Neural progenitor cell (in vitro differentiated cells): ENCODE measurements at regions not wholly inside any gene's neighbourhood (a gene's known extent, or its start where the extent isn't known, plus 50 kb on each side); places are given as distances from the start of the nearest gene placed in this dataset.

ENCODE experiments used
- DNase-seq: peaks from one replicate; pipeline ENCODE4 v3.0.0-alpha.2; 2016; ENCODE audit warnings: low spot score
- H2AFZ ChIP-seq: fragments of 200-600 bp; sonication (generic); replicated peaks from 2 replicates; pipeline ENCODE4 v1.6.1; 2016; ENCODE audit warnings: antibody characterized with exemption
- H3F3A ChIP-seq: fragments of 200-600 bp; sonication (generic); 2 replicates; pipeline ENCODE4 v1.6.1; 2016; ENCODE audit warnings: antibody characterized with exemption, low read depth
- H3K27ac ChIP-seq: fragments of 200-600 bp; sonication (generic); 2 replicates; pipeline ENCODE4 v1.5.1; 2016; ENCODE audit warnings: mild to moderate bottlenecking
- H3K27me3 ChIP-seq: fragments of 200-600 bp; sonication (generic); 2 replicates; pipeline ENCODE4 v1.6.1; 2016; ENCODE audit warnings: mild to moderate bottlenecking, moderate library complexity
- H3K36me3 ChIP-seq: fragments of 200-600 bp; sonication (generic); 2 replicates; pipeline ENCODE4 v1.5.1; 2016
- H3K4me1 ChIP-seq: fragments of 200-600 bp; sonication (generic); 2 replicates; pipeline ENCODE4 v1.6.1; 2016; ENCODE audit warnings: mixed run types
- H3K4me2 ChIP-seq: fragments of 200-600 bp; sonication (generic); 2 replicates; pipeline ENCODE4 v1.6.1; 2016
- H3K4me3 ChIP-seq: fragments of 200-600 bp; sonication (generic); 2 replicates; pipeline ENCODE4 v1.5.1; 2016
- H3K79me2 ChIP-seq: fragments of 200-600 bp; sonication (generic); 2 replicates; pipeline ENCODE4 v1.6.1; 2016; ENCODE audit warnings: low read depth
- H3K9ac ChIP-seq: fragments of 200-600 bp; sonication (generic); 2 replicates; pipeline ENCODE4 v1.6.1; 2016
- H3K9me3 ChIP-seq: fragments of 200-600 bp; sonication (generic); 2 replicates; pipeline ENCODE4 v1.5.1; 2016; ENCODE audit warnings: low read depth
- H4K20me1 ChIP-seq: fragments of 200-600 bp; sonication (generic); 2 replicates; pipeline ENCODE4 v1.6.1; 2016; ENCODE audit warnings: low read depth
- H3K27ac Mint-ChIP-seq: 3 replicates; pipeline ENCODE4 v1.8.0; 2021; ENCODE audit warnings: mixed read lengths
- H3K27me3 Mint-ChIP-seq: 2 replicates; pipeline ENCODE4 v1.8.0; 2022; ENCODE audit warnings: low read depth, mild to moderate bottlenecking, inconsistent platforms, moderate library complexity, mixed read lengths; ENCODE audit not compliant: insufficient read depth
- H3K36me3 Mint-ChIP-seq: 3 replicates; pipeline ENCODE4 v1.8.0; 2021; ENCODE audit warnings: mixed read lengths
- H3K4me1 Mint-ChIP-seq: 3 replicates; pipeline ENCODE4 v1.8.0; 2021; ENCODE audit warnings: mixed read lengths
- H3K4me3 Mint-ChIP-seq: 3 replicates; pipeline ENCODE4 v1.8.0; 2021; ENCODE audit warnings: mild to moderate bottlenecking, moderate library complexity, mixed read lengths
- H3K9me3 Mint-ChIP-seq: 3 replicates; pipeline ENCODE4 v1.8.0; 2020; ENCODE audit warnings: mixed read lengths
- EZH2 ChIP-seq: fragments of 200-600 bp; sonication (generic); IDR thresholded peaks from 2 replicates; pipeline ENCODE4 v1.6.1; 2017; ENCODE audit warnings: antibody characterized with exemption, mild to moderate bottlenecking, moderate library complexity
- EZH2phosphoT487 ChIP-seq: fragments of 200-600 bp; sonication (generic); IDR thresholded peaks from 2 replicates; pipeline ENCODE4 v1.6.1; 2017; ENCODE audit warnings: antibody characterized with exemption
- TF ChIP-seq, protein P1 (sequence below): fragments of 200-600 bp; sonication (generic); IDR thresholded peaks from 2 replicates; pipeline ENCODE4 v1.5.1; 2017; ENCODE audit warnings: antibody characterized with exemption, mild to moderate bottlenecking

- no peak overlapping the region for H3K4me2 ChIP-seq
- no peaks in the 10 kb centered on the region for H3K36me3 Mint-ChIP-seq
- H3K4me1 ChIP-seq = no peaks in the 10 kb centered on the region
- no peaks in the 10 kb centered on the region for H3K27me3 ChIP-seq
- H3K4me3 ChIP-seq = no peak overlapping the region
- DNase-seq = no peak
- H3K79me2 ChIP-seq = no peaks in the 10 kb centered on the region
- H3K36me3 ChIP-seq = no peaks in the 10 kb centered on the region
- no peaks in the 10 kb centered on the region for H3K9me3 Mint-ChIP-seq
- no peak overlapping the region for H3K9ac ChIP-seq
- H3K4me3 Mint-ChIP-seq = no peak overlapping the region
- peaks cover 6% of the 10 kb centered on the region for H3K27me3 Mint-ChIP-seq
- H3K4me1 Mint-ChIP-seq = no peaks in the 10 kb centered on the region
- TF ChIP-seq EZH2 (no peak), EZH2phosphoT487 (no peak)
- TF ChIP-seq, protein P1, sequence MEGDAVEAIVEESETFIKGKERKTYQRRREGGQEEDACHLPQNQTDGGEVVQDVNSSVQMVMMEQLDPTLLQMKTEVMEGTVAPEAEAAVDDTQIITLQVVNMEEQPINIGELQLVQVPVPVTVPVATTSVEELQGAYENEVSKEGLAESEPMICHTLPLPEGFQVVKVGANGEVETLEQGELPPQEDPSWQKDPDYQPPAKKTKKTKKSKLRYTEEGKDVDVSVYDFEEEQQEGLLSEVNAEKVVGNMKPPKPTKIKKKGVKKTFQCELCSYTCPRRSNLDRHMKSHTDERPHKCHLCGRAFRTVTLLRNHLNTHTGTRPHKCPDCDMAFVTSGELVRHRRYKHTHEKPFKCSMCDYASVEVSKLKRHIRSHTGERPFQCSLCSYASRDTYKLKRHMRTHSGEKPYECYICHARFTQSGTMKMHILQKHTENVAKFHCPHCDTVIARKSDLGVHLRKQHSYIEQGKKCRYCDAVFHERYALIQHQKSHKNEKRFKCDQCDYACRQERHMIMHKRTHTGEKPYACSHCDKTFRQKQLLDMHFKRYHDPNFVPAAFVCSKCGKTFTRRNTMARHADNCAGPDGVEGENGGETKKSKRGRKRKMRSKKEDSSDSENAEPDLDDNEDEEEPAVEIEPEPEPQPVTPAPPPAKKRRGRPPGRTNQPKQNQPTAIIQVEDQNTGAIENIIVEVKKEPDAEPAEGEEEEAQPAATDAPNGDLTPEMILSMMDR = no peak
- H3K27ac Mint-ChIP-seq = no peak overlapping the region
- no peak overlapping the region for H3K27ac ChIP-seq
- no peaks in the 10 kb centered on the region for H3F3A ChIP-seq
- no peaks in the 10 kb centered on the region for H3K9me3 ChIP-seq
- H2AFZ ChIP-seq = no peak overlapping the region
- H4K20me1 ChIP-seq = no peaks in the 10 kb centered on the region
Measured at GRCh38 chr16:9364721-9365369, 273.4 kb downstream of the HAPSTR1 start.

- H3K4me3 Mint-ChIP-seq = no peak overlapping the region
- H3K9me3 ChIP-seq = no peaks in the 10 kb centered on the region
- H3K36me3 ChIP-seq = no peaks in the 10 kb centered on the region
- peaks cover 6% of the 10 kb centered on the region for H3K27me3 Mint-ChIP-seq
- H3K36me3 Mint-ChIP-seq = no peaks in the 10 kb centered on the region
- no peaks in the 10 kb centered on the region for H4K20me1 ChIP-seq
- no peak overlapping the region for H2AFZ ChIP-seq
- no peak overlapping the region for H3K4me3 ChIP-seq
- no peaks in the 10 kb centered on the region for H3K9me3 Mint-ChIP-seq
- H3K4me1 Mint-ChIP-seq = peaks cover 2% of the 10 kb centered on the region
- TF ChIP-seq, protein P1 = no peak
- no peak for TF ChIP-seq EZH2
- TF ChIP-seq EZH2phosphoT487 = no peak
- H3K27ac Mint-ChIP-seq = no peak overlapping the region
- no peaks in the 10 kb centered on the region for H3K79me2 ChIP-seq
- H3K27me3 ChIP-seq = no peaks in the 10 kb centered on the region
- no peaks in the 10 kb centered on the region for H3F3A ChIP-seq
- no peak overlapping the region for H3K4me2 ChIP-seq
- no peak overlapping the region for H3K27ac ChIP-seq
- DNase-seq = no peak
- H3K9ac ChIP-seq = no peak overlapping the region
- no peaks in the 10 kb centered on the region for H3K4me1 ChIP-seq
Measured at GRCh38 chr16:9365370-9365728, 273.9 kb downstream of the HAPSTR1 start.

- Histone ChIP-seq H2AFZ (no peak overlapping the region), H3F3A (no peaks in the 10 kb centered on the region), H3K4me3 (no peak overlapping the region), H3K9me3 (no peaks in the 10 kb centered on the region), H3K4me1 (no peaks in the 10 kb centered on the region), H3K36me3 (no peaks in the 10 kb centered on the region), H3K4me2 (no peak overlapping the region), H3K27ac (no peak overlapping the region), H3K27me3 (no peaks in the 10 kb centered on the region), H4K20me1 (no peaks in the 10 kb centered on the region), H3K9ac (no peak overlapping the region), H3K79me2 (no peaks in the 10 kb centered on the region)
- Mint-ChIP-seq H3K36me3 (no peaks in the 10 kb centered on the region), H3K27me3 (peaks cover 6% of the 10 kb centered on the region), H3K27ac (no peak overlapping the region), H3K4me1 (peaks cover 2% of the 10 kb centered on the region), H3K9me3 (no peaks in the 10 kb centered on the region), H3K4me3 (no peak overlapping the region)
- no peak for DNase-seq
- TF ChIP-seq, protein P1 = no peak
- TF ChIP-seq EZH2phosphoT487 = no peak
- TF ChIP-seq EZH2 = no peak
Measured at GRCh38 chr16:9366048-9366969, 274.9 kb downstream of the HAPSTR1 start.
